ENCODE measurements at regions not wholly inside any gene's neighbourhood (a gene's known extent, or its start where the extent isn't known, plus 50 kb on each side); places are given as distances from the start of the nearest gene placed in this dataset.
A peak's percentile ranks its signal among the peaks of the same experiment; 100 is the strongest.

GRCh38 chr2:147703171-147703570, 141.7 kb upstream of the ACVR2A start:
- Histone ChIP-seq H3K4me3 (no peak overlapping the region), H3K9me3 (no peaks in the 10 kb centered on the region), H3K4me1 (no peaks in the 10 kb centered on the region), H3K27ac (no peak overlapping the region), H3K27me3 (no peaks in the 10 kb centered on the region), H3K36me3 (no peaks in the 10 kb centered on the region)
- no peak for TF ChIP-seq POLR2A (IDR thresholded peaks at IDR 0.05)
- TF ChIP-seq EP300 (IDR thresholded peaks at IDR 0.05): no peak
- no peak for TF ChIP-seq POLR2AphosphoS5 (IDR thresholded peaks at IDR 0.05)
- TF ChIP-seq, protein P1, sequence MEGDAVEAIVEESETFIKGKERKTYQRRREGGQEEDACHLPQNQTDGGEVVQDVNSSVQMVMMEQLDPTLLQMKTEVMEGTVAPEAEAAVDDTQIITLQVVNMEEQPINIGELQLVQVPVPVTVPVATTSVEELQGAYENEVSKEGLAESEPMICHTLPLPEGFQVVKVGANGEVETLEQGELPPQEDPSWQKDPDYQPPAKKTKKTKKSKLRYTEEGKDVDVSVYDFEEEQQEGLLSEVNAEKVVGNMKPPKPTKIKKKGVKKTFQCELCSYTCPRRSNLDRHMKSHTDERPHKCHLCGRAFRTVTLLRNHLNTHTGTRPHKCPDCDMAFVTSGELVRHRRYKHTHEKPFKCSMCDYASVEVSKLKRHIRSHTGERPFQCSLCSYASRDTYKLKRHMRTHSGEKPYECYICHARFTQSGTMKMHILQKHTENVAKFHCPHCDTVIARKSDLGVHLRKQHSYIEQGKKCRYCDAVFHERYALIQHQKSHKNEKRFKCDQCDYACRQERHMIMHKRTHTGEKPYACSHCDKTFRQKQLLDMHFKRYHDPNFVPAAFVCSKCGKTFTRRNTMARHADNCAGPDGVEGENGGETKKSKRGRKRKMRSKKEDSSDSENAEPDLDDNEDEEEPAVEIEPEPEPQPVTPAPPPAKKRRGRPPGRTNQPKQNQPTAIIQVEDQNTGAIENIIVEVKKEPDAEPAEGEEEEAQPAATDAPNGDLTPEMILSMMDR (IDR thresholded peaks at IDR 0.05): no peak
- no peak for ATAC-seq
- WGBS, 2 donors (ENCODE audit: low coverage in 1 of 2): 62 to 70% methylated on average over 3 of the region's 3 CpGs

- Histone ChIP-seq H3K4me1 (no peaks in the 10 kb centered on the region), H3K9me3 (no peaks in the 10 kb centered on the region), H3K27ac (no peak overlapping the region), H3K4me3 (no peak overlapping the region), H3K27me3 (no peaks in the 10 kb centered on the region), H3K36me3 (no peaks in the 10 kb centered on the region)
- WGBS, 2 donors (ENCODE audit: low coverage in 1 of 2): 81 to 86% methylated on average over 2 of the region's 2 CpGs
- no peak for ATAC-seq
- TF ChIP-seq, protein P1 (IDR thresholded peaks at IDR 0.05): no peak
- TF ChIP-seq POLR2A (IDR thresholded peaks at IDR 0.05): no peak
These were observed 146.7 kb upstream of the ACVR2A start for GRCh38 chr2:147698166-147698565.

- Histone ChIP-seq H3K4me3 (no peak overlapping the region), H3K27me3 (no peaks in the 10 kb centered on the region), H3K4me1 (no peaks in the 10 kb centered on the region), H3K27ac (no peak overlapping the region), H3K36me3 (no peaks in the 10 kb centered on the region), H3K9me3 (no peaks in the 10 kb centered on the region)
- WGBS, 2 donors (ENCODE audit: low coverage in 1 of 2): 59 to 88% methylated on average over 2 of the region's 2 CpGs
- no peak for ATAC-seq
- TF ChIP-seq, protein P1 (IDR thresholded peaks at IDR 0.05): no peak
- TF ChIP-seq POLR2AphosphoS5 (IDR thresholded peaks at IDR 0.05): no peak
- no peak for TF ChIP-seq POLR2A (IDR thresholded peaks at IDR 0.05)
- TF ChIP-seq EP300 (IDR thresholded peaks at IDR 0.05): no peak
These were observed 148.4 kb upstream of the ACVR2A start for GRCh38 chr2:147696426-147696825.

DNA sequence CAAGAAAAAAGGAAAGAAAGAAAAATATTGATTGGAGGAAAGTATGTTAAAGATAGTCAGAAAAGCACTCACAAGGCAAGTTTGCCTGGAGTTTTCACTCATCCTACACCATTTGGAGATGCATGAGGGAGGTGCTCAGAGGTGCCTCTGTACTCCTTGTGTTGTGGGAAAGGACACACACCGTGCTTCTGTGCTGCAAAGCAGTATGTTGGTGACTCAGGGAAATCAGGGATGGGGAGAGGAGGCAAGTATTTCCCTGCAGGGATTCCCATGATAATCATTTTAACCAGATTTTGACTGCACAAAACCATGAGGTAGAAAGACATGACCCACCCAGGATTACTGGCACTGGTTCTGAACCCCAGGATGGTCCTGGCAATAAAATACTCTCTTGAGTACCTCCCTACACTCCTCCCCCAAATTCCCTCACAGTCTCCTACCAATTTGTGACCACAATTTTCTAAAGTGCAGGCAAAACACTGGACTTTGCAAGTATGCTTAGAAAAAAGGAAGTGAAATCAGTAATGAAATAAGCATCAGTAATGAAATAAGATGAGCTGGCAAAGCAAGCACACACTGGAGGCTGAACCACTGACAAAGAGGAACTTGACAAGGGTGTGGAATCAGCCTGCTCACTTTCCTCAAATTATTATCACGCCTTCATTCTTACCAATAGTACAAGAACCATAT, 155.5 kb upstream of the ACVR2A start:
- no peaks in the 10 kb centered on the region for H3K9me3 ChIP-seq
- H3K27ac ChIP-seq: no peak overlapping the region
- no peaks in the 10 kb centered on the region for H3K27me3 ChIP-seq
- no peak overlapping the region for H3K4me3 ChIP-seq
- TF ChIP-seq EP300 (IDR thresholded peaks at IDR 0.05): no peak
- TF ChIP-seq POLR2AphosphoS5 (IDR thresholded peaks at IDR 0.05): no peak
- no peak for TF ChIP-seq POLR2A (IDR thresholded peaks at IDR 0.05)
- TF ChIP-seq, protein P1 (IDR thresholded peaks at IDR 0.05): no peak
- H3K36me3 ChIP-seq: no peaks in the 10 kb centered on the region
- H3K4me1 ChIP-seq: no peaks in the 10 kb centered on the region
- 57 to 78% methylated on average over 1 to 2 of the region's 2 CpGs for WGBS, 2 donors (ENCODE audit: low coverage in 1 of 2)
- ATAC-seq: peak; percentile 67

DNA sequence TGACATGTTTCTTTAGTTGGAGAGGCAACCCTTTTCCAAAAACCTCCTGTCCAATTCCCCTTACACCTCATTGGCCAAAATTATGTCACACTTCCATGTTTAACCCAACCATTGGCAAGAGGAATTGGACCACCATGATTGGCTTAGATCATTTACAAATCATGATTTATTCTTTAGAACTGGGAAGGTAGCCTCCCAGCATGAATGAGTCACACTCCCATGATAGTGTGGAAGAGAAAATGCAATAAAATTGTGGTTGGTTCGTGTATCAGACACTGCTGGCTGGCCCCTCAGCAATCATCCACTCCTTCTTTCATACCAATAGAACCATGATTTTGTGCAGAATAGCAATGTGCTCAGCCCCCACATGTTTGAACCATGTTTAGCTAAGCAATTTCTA, 156.6 kb upstream of the ACVR2A start:
- no peaks in the 10 kb centered on the region for H3K4me1 ChIP-seq
- no peak overlapping the region for H3K27ac ChIP-seq
- H3K4me3 ChIP-seq: no peak overlapping the region
- H3K27me3 ChIP-seq: no peaks in the 10 kb centered on the region
- no peaks in the 10 kb centered on the region for H3K9me3 ChIP-seq
- TF ChIP-seq POLR2AphosphoS5 (IDR thresholded peaks at IDR 0.05) (no peak), EP300 (IDR thresholded peaks at IDR 0.05) (no peak), POLR2A (IDR thresholded peaks at IDR 0.05) (no peak)
- TF ChIP-seq, protein P1 (IDR thresholded peaks at IDR 0.05): no peak
- whole genome bisulfite sequencing, 2 donors (ENCODE audit: low coverage in 1 of 2): 50 to 57% methylated on average over 1 of the region's 1 CpG
- ATAC-seq: no peak
- no peaks in the 10 kb centered on the region for H3K36me3 ChIP-seq
